H1 (cell line): ENCODE measurements at regions not wholly inside any gene's neighbourhood (a gene's known extent, or its start where the extent isn't known, plus 50 kb on each side); places are given as distances from the start of the nearest gene placed in this dataset.

ENCODE experiments used
- EP300 ChIP-seq, 2 experiments: IDR thresholded peaks; 1 replicate in 1 of 2; 2 replicates in 1 of 2; pipeline ENCODE4 v1.6.1; 2011 to 2012; ENCODE audit warnings: low read depth in 2 of 2, low read length in 2 of 2, mild to moderate bottlenecking in 2 of 2, borderline replicate concordance in 1 of 2, inconsistent platforms in 1 of 2, moderate library complexity in 1 of 2
- SAP30 ChIP-seq: fragments of 300-600 bp; sonication (generic); IDR thresholded peaks from 2 replicates; pipeline ENCODE4 v1.7.1; 2012; ENCODE audit warnings: low read length, moderate library complexity, mild to moderate bottlenecking, inconsistent platforms; ENCODE audit not compliant: insufficient read depth, insufficient replicate concordance
- TAF7 ChIP-seq: optimal IDR thresholded peaks from 2 replicates; pipeline ENCODE3; 2011; ENCODE audit warnings: low read depth, mild to moderate bottlenecking, inconsistent platforms, low read length, moderate library complexity, borderline replicate concordance
- TF ChIP-seq, protein P1 (sequence below), 3 experiments: IDR thresholded peaks; 1 replicate in 2 of 3; 2 replicates in 1 of 3; pipeline versions ENCODE4 v1.5.1 to v1.6.1; 2011; ENCODE audit warnings: low read length in 3 of 3, mild to moderate bottlenecking in 3 of 3, inconsistent platforms in 2 of 3, low read depth in 1 of 3, moderate library complexity in 1 of 3; ENCODE audit not compliant: insufficient read depth in 1 of 3; ENCODE audit errors: control extremely low read depth in 1 of 3

DNA sequence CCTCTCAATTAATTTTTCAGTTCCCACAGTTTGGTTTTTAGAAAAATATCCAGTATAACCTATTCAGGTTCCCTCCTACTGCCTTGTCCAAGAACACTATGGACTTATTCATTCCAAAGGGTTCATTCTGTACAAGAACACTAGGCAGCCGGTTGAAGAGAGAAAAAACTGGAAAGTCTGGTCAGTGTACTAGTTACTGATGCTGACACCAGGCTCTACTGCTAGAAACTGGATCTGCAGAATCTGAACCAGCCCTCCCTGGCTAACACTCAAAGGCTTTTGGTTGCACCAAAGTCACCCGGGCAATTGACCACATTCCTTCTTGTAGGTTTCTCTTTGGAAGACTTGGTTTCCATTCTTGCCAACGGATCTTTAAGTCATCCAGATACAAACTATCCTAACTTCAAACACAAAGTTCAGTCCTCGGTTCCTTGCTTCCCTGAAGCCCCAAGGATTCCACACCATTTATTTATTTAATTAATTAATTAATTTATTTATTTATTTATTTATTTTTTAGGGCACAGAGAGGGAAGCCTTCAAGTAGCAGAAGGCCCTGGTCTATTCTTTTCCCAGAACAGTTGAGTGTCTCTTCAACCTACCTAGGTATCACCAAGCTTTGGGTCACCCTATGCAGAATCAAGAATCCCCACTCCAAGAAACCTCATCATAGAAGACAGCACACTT lies 268.1 kb downstream of the ADGB start (continued):
- TF ChIP-seq SAP30 = no peak
- no peak for TF ChIP-seq TAF7
- no peak for TF ChIP-seq EP300 (IDR thresholded peaks at IDR 0.05; ENCODE audit: borderline replicate concordance in 1 of 2, low read depth in 2 of 2, low read length in 2 of 2)
- TF ChIP-seq, protein P1, sequence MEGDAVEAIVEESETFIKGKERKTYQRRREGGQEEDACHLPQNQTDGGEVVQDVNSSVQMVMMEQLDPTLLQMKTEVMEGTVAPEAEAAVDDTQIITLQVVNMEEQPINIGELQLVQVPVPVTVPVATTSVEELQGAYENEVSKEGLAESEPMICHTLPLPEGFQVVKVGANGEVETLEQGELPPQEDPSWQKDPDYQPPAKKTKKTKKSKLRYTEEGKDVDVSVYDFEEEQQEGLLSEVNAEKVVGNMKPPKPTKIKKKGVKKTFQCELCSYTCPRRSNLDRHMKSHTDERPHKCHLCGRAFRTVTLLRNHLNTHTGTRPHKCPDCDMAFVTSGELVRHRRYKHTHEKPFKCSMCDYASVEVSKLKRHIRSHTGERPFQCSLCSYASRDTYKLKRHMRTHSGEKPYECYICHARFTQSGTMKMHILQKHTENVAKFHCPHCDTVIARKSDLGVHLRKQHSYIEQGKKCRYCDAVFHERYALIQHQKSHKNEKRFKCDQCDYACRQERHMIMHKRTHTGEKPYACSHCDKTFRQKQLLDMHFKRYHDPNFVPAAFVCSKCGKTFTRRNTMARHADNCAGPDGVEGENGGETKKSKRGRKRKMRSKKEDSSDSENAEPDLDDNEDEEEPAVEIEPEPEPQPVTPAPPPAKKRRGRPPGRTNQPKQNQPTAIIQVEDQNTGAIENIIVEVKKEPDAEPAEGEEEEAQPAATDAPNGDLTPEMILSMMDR (IDR thresholded peaks at IDR 0.05; ENCODE audit: control extremely low read depth in 1 of 3, insufficient read depth in 1 of 3, low read depth in 1 of 3, low read length in 3 of 3) = no peak
